GM19043 (cell line): ENCODE measurements at regions not wholly inside any gene's neighbourhood (a gene's known extent, or its start where the extent isn't known, plus 50 kb on each side); places are given as distances from the start of the nearest gene placed in this dataset.
"Not testable (repeated sequence)": the region's sequence is repeated elsewhere in the genome, so short reads cannot be mapped to it uniquely, and the experiment has no call there.

Experiments
- ATAC-seq: cut with Tn5 transposase; IDR thresholded peaks from one replicate; pipeline ENCODE4 v1.9.1; 2021; ENCODE audit warnings: low read depth; ENCODE audit not compliant: unreplicated experiment

DNA sequence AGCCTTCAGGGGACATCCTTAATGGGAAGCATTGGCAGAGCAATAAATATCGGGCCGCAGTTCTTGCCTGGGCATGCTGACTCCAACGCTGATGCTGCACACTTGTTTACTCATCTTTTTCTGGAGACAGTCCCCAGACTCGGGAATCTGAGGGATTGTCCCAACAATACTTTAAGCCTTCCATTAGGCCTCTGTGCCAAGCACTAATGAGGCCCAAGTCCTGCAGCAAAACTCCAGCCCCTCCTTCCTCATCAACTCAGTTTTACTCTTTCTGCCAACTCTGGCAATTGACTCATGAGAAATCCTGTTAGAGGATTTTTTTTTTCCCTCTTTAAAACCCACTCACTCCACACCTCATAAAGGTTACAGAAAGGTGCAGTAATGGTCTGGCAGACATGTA is 233.4 kb upstream of the PELI2 start:
- no peak for ATAC-seq

GRCh38 chr14:55889124-55889523 is 229.1 kb upstream of the PELI2 start:
- no peak for ATAC-seq

GRCh38 chr14:55891692-55892091 is 226.5 kb upstream of the PELI2 start:
- ATAC-seq = no peak

GRCh38 chr14:55892906-55893305 is 225.3 kb upstream of the PELI2 start:
- ATAC-seq = no peak

DNA sequence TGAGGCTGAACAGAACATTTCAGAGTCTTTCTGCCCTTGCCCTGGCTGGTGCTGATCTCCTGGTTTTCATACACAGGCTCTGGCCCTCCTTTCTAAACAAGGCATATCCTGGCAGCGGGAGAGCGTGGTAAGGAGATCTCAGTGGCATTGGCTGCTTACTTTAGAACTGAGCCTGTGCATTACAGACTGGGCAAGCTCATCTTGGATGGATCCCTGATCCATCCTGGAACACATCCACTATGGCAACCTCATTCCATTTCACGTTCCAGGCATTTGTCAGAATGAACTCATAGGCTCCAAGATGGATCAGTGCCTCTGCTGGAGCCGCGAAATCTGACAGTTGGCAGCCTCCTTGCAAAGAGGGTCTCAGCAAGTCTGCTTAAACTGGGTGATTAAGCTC is 224.5 kb upstream of the PELI2 start:
- no peak for ATAC-seq

DNA sequence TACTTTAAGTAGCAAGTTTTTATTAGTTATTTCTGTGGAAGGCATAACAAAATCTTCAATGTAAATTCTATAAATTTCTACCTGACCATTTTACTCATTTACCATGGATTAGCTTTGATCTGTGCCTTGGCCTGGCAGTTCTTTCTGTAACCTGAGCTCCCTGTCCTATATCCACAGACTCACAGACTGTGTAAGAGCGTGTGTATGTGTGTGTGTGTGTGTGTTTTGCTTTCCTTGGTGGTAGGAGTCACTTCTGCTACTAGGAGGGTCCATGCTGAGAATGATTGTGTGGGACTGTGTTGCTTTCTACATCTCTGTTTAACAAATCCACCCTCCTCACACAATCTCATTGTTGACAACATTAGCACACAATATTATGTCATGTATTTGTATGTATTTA is 221.2 kb upstream of the PELI2 start:
- ATAC-seq = no peak

- ATAC-seq = no peak
Observed at GRCh38 chr14:55898938-55899337, 219.3 kb upstream of the PELI2 start.

DNA sequence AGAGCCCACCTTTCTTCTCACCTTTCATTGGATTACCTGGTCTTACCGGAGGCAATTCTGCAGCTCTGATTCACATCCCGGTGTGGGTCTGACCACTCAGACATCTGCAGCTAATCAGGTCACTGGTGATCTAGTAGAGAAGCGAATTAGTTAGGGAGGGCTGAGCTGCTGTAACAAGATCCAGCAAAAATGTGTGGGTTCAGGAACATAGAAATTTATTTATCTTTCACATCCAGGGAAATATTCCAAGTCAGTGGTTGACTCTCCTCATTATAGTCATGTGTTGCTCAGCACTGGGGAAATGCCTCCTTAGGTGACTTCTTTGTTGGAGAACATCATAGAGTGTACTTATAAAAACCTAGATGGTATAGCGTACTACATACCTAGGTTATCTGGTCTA is 218.7 kb upstream of the PELI2 start:
- ATAC-seq = no peak

- no peak for ATAC-seq
Observed at GRCh38 chr14:55900749-55901148, 217.5 kb upstream of the PELI2 start.

DNA sequence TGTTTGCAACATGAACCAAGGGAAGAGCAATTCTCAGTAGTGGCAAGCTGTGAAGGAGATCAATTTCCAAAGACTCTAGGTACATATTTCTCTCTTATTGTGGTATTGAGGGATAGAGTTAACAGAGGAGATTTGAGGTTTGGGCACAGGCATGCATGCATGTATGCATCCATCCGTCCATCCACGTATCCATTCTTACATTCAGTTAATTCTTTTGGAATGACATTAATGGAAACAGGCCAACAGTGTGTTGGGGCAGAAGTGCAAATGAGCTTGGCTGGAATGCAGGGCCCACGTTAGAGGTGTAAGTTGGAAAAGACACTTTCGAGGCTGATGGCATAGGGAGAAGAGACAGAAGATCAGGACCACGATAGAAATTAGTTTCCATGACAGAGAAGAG is 216.9 kb upstream of the PELI2 start:
- ATAC-seq = no peak

GRCh38 chr14:55902241-55902640 is 216.0 kb upstream of the PELI2 start:
- ATAC-seq = no peak

DNA sequence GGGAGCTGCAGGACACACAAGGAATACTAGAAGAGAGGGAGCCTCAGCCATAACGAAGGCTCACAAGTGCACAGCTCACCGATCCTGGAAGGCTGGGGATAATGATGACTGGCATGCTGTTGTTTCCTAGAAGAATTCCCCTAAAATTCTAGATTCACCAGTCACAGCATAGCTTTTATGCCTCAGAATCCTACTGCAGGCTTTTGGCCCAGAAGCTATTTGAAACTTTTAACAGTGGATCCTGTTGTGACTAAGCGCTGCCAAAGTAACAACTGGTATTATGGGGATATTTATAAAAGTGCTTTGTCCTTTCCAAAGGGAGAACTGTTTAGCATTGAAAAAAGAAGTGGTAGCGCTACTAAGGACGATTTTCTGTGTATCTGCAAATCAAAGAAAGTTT is 214.1 kb upstream of the PELI2 start:
- ATAC-seq = no peak

GRCh38 chr14:55908106-55908505 is 210.1 kb upstream of the PELI2 start:
- ATAC-seq = no peak

- no peak for ATAC-seq
Observed at GRCh38 chr14:55909879-55910278, 208.3 kb upstream of the PELI2 start.

DNA sequence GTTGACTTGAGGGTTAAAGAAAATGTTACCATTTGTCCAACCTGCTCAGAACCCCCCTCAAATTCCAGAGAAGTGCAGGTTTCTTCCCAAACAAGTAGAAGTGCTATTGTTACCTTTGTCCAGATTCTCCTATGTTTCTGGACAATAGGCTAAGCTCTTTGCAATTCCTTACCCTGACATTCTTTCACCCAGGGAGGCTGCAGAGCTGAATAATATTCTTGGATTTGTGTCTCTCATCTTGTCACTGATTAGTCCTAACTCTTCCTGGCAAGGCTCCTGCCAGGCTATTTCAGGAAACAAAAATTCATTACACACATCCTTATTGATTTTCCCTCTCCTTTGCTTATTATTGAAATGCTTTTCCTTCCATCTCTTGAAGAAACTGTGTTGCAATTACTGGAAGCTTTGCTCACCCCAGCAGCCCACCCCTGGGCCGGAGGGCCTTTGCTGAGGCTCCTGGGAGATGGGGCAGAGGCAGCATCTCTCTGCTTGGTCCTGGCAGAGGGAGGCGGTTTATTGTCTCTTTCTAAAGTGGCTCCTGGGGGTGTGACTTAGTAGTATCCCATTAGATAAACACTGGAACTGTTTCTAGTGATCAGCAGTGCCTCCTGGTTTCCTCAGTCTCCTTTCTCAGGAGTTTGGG is 207.5 kb upstream of the PELI2 start:
- ATAC-seq = no peak

DNA sequence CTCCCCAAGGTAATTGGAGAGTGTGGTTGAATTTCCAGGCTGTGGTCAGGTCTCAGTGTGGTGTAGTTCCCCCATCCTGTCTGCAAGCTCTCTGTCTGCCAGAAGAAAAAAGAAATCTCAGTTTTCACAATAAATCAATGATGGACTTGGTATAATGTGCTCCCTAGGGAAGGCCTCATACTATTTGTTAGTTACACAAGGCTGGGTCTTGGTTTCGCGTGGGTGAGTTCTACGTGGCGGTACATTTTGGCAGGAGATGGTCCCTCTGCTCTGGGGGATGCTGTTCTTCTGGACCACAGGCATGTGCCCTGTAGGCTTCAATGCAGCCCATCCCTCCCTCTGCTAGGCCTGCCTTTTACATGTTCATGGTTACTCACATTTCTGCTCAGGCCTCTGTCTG is 206.4 kb upstream of the PELI2 start:
- no peak for ATAC-seq

GRCh38 chr14:55912344-55912743 is 205.9 kb upstream of the PELI2 start:
- no peak for ATAC-seq

- ATAC-seq = no peak
Observed at GRCh38 chr14:55913324-55914025, 204.7 kb upstream of the PELI2 start.

DNA sequence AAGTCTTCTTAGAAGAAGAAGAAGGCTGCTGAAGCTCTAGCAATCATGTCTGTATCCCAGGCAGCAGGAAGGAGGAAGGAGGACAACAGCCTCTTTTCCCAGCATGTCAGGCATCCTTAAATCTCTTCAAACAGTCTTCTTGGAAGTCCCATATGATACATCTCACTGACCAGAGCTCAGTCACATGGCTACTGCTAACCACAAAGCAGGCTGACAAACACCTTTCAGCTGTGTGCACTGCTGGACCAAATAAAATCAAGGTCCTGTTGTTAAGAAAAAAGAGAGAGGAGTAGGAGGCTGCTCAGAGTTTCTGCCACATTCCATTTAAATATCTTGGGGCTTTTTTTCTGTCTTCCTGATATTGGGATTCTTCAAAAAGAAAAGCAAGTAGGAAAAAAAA is 203.4 kb upstream of the PELI2 start:
- no peak for ATAC-seq

DNA sequence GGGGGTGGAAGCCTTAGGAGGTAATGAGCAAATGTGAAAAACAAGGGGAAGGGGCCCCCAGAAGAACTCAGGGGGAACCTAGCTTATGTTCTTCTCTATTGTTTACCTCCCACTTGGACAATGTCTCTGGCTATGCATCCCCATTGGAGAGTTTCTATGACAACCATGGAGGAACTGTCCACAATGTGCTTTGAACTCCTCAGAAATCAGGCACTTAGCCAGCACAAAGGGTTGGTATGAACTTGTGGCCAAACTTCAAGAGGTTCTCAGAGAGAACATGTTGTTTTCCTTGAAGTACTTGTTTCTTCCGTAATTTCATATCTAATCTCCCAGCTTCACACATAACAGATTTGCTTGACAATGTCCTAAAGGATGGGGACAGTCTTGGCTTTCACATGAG is 202.8 kb upstream of the PELI2 start:
- ATAC-seq = no peak

- not testable (repeated sequence) for ATAC-seq
Observed at GRCh38 chr14:55919800-55920199, 198.4 kb upstream of the PELI2 start.

GRCh38 chr14:55921511-55921910 is 196.7 kb upstream of the PELI2 start:
- ATAC-seq = no peak

DNA sequence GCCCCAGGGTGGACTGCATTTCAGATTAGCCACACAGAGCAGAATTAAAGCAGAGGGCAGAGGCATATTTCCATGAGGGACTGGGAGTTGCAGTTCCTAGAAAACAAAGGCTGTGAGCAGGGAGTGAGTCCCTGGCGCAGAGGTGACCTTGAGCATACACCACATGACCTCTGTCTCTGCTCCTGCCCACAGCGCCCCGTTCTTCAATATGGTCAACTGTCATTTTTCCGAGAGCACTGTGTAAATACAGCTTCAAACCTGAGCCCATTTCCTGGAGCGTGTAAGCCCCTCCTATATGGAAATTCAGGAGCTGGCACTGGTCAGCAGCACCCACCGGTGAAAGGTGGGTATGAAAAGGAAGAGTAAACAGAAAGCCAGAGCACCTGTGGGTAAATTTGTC is 192.2 kb upstream of the PELI2 start:
- ATAC-seq = no peak
